WTC11 (cell line): ENCODE measurements at regions not wholly inside any gene's neighbourhood (a gene's known extent, or its start where the extent isn't known, plus 50 kb on each side); places are given as distances from the start of the nearest gene placed in this dataset.

Experiments
- CREB1 ChIP-seq: sonication (generic); formaldehyde crosslinking; IDR thresholded peaks from 2 replicates; pipeline ENCODE4 v1.8.0; 2023; ENCODE audit warnings: mild to moderate bottlenecking, missing genetic modification reagents
- GTF2I ChIP-seq: fragments of 250-450 bp; sonication (Bioruptor Pico); conservative IDR thresholded peaks from 2 replicates; pipeline ENCODE4 v1.4.0; 2021; ENCODE audit warnings: mild to moderate bottlenecking
- ZNF423 ChIP-seq: fragments of 250-450 bp; sonication (Bioruptor Pico); IDR thresholded peaks from 2 replicates; pipeline ENCODE4 v2.1.2; 2022; ENCODE audit warnings: mild to moderate bottlenecking, moderate library complexity
- TF ChIP-seq, protein P1 (sequence below): fragments of 200-600 bp; IDR thresholded peaks from 2 replicates; pipeline ENCODE4 v1.8.0; 2022; ENCODE audit warnings: antibody characterized with exemption
- TF ChIP-seq, protein P2 (sequence below): sonication (generic); formaldehyde crosslinking; conservative IDR thresholded peaks from 2 replicates; pipeline ENCODE4 v1.8.1; 2023; ENCODE audit warnings: mild to moderate bottlenecking, low read depth, missing genetic modification reagents, moderate library complexity
- TF ChIP-seq, protein P3 (sequence below): sonication (generic); formaldehyde crosslinking; conservative IDR thresholded peaks from 2 replicates; pipeline ENCODE4 v1.8.1; 2022; ENCODE audit warnings: mild to moderate bottlenecking, missing genetic modification reagents

DNA sequence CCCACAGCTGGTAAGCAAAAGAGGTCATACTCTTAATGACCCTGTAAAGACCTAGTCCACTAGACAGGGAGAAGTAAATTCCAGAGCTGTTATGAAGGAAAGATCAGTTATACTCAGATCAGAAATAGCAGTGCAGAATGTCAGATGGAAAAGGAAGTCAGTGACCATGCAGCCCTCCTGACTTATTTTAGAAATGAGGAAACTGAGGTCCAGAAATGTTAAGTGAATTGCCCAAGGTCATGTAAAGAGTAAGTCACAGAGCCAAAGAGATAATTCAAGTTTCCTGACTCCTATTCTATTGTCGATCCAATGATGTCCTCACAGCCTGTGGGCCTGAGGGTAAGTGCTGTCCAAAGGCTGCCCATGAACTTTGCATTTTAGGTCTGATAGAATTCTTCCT, 214.9 kb upstream of the IL12B start:
- TF ChIP-seq, protein P1, sequence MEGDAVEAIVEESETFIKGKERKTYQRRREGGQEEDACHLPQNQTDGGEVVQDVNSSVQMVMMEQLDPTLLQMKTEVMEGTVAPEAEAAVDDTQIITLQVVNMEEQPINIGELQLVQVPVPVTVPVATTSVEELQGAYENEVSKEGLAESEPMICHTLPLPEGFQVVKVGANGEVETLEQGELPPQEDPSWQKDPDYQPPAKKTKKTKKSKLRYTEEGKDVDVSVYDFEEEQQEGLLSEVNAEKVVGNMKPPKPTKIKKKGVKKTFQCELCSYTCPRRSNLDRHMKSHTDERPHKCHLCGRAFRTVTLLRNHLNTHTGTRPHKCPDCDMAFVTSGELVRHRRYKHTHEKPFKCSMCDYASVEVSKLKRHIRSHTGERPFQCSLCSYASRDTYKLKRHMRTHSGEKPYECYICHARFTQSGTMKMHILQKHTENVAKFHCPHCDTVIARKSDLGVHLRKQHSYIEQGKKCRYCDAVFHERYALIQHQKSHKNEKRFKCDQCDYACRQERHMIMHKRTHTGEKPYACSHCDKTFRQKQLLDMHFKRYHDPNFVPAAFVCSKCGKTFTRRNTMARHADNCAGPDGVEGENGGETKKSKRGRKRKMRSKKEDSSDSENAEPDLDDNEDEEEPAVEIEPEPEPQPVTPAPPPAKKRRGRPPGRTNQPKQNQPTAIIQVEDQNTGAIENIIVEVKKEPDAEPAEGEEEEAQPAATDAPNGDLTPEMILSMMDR = no peak
- no peak for TF ChIP-seq ZNF423 (CRISPR knock-in tag)
- TF ChIP-seq CREB1 (CRISPR knock-in tag) = no peak
- TF ChIP-seq GTF2I (CRISPR knock-in tag) = no peak
- TF ChIP-seq, protein P2, sequence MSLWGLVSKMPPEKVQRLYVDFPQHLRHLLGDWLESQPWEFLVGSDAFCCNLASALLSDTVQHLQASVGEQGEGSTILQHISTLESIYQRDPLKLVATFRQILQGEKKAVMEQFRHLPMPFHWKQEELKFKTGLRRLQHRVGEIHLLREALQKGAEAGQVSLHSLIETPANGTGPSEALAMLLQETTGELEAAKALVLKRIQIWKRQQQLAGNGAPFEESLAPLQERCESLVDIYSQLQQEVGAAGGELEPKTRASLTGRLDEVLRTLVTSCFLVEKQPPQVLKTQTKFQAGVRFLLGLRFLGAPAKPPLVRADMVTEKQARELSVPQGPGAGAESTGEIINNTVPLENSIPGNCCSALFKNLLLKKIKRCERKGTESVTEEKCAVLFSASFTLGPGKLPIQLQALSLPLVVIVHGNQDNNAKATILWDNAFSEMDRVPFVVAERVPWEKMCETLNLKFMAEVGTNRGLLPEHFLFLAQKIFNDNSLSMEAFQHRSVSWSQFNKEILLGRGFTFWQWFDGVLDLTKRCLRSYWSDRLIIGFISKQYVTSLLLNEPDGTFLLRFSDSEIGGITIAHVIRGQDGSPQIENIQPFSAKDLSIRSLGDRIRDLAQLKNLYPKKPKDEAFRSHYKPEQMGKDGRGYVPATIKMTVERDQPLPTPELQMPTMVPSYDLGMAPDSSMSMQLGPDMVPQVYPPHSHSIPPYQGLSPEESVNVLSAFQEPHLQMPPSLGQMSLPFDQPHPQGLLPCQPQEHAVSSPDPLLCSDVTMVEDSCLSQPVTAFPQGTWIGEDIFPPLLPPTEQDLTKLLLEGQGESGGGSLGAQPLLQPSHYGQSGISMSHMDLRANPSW (CRISPR knock-in tag) = no peak
- TF ChIP-seq, protein P3, sequence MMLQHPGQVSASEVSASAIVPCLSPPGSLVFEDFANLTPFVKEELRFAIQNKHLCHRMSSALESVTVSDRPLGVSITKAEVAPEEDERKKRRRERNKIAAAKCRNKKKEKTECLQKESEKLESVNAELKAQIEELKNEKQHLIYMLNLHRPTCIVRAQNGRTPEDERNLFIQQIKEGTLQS = no peak
